ENCODE measurements at regions not wholly inside any gene's neighbourhood (a gene's known extent, or its start where the extent isn't known, plus 50 kb on each side); places are given as distances from the start of the nearest gene placed in this dataset.
"Not testable (repeated sequence)": the region's sequence is repeated elsewhere in the genome, so short reads cannot be mapped to it uniquely, and the experiment has no call there.

GRCh38 chr5:101535626-101536025 lies 632.5 kb upstream of the ST8SIA4 start:
- H3K27ac Mint-ChIP-seq = no peak overlapping the region

GRCh38 chr5:101534491-101535110 lies 631.5 kb upstream of the ST8SIA4 start:
- peaks cover 52% of the 10 kb centered on the region for H3K9me3 Mint-ChIP-seq
- H3K27ac Mint-ChIP-seq = no peak overlapping the region
- H3K4me3 Mint-ChIP-seq = no peak overlapping the region
- H3K36me3 Mint-ChIP-seq (ENCODE audit: low read depth) = peaks cover 6% of the 10 kb centered on the region; the same call in 1 of the 2 replicates
- no peaks in the 10 kb centered on the region for H3K27me3 Mint-ChIP-seq (ENCODE audit: insufficient read depth)
- H3K4me1 Mint-ChIP-seq (ENCODE audit: low read depth) = no peaks in the 10 kb centered on the region
- DNase-seq = no peak
- no peak for TF ChIP-seq CTCF (IDR thresholded peaks at IDR 0.05)

More at GRCh38 chr5:101535626-101536025, 632.5 kb upstream of the ST8SIA4 start:
- Mint-ChIP-seq H3K36me3 (ENCODE audit: low read depth) (peaks cover 6% of the 10 kb centered on the region; the same call in 1 of the 2 replicates), H3K4me1 (ENCODE audit: low read depth) (no peaks in the 10 kb centered on the region), H3K27me3 (ENCODE audit: insufficient read depth) (no peaks in the 10 kb centered on the region), H3K9me3 (peaks cover 45% of the 10 kb centered on the region), H3K4me3 (no peak overlapping the region)
- DNase-seq = no peak
- TF ChIP-seq CTCF (IDR thresholded peaks at IDR 0.05) = no peak

GRCh38 chr5:101532430-101532829 lies 629.3 kb upstream of the ST8SIA4 start:
- no peaks in the 10 kb centered on the region for H3K4me1 Mint-ChIP-seq (ENCODE audit: low read depth)
- H3K4me3 Mint-ChIP-seq = no peak overlapping the region

GRCh38 chr5:101531026-101531425 lies 627.9 kb upstream of the ST8SIA4 start:
- no peak for TF ChIP-seq CTCF (IDR thresholded peaks at IDR 0.05)
- Mint-ChIP-seq H3K27me3 (ENCODE audit: insufficient read depth) (no peaks in the 10 kb centered on the region), H3K4me3 (no peak overlapping the region), H3K36me3 (ENCODE audit: low read depth) (peaks cover 11% of the 10 kb centered on the region; the same call in 1 of the 2 replicates), H3K9me3 (peaks cover 61% of the 10 kb centered on the region), H3K27ac (no peak overlapping the region), H3K4me1 (ENCODE audit: low read depth) (no peaks in the 10 kb centered on the region)
- no peak for DNase-seq

More at GRCh38 chr5:101532430-101532829, 629.3 kb upstream of the ST8SIA4 start:
- Mint-ChIP-seq H3K36me3 (ENCODE audit: low read depth) (peaks cover 11% of the 10 kb centered on the region; the same call in 1 of the 2 replicates), H3K9me3 (peaks cover 51% of the 10 kb centered on the region), H3K27me3 (ENCODE audit: insufficient read depth) (no peaks in the 10 kb centered on the region), H3K27ac (no peak overlapping the region)
- no peak for DNase-seq
- TF ChIP-seq CTCF (IDR thresholded peaks at IDR 0.05) = no peak

GRCh38 chr5:101529094-101529493 lies 626.0 kb upstream of the ST8SIA4 start:
- DNase-seq; H3K4me3 Mint-ChIP-seq; H3K27ac Mint-ChIP-seq; H3K27me3 Mint-ChIP-seq (ENCODE audit: insufficient read depth); H3K4me1 Mint-ChIP-seq (ENCODE audit: low read depth): not testable (repeated sequence)
- Mint-ChIP-seq H3K36me3 (ENCODE audit: low read depth) (peaks cover 11% of the 10 kb centered on the region; the same call in 1 of the 2 replicates), H3K9me3 (peaks cover 59% of the 10 kb centered on the region)

GRCh38 chr5:101520417-101520816 lies 617.3 kb upstream of the ST8SIA4 start:
- Mint-ChIP-seq H3K4me3 (no peak overlapping the region), H3K9me3 (peaks cover 22% of the 10 kb centered on the region), H3K36me3 (ENCODE audit: low read depth) (no peaks in the 10 kb centered on the region; the same call in 1 of the 2 replicates), H3K27ac (no peak overlapping the region), H3K27me3 (ENCODE audit: insufficient read depth) (no peaks in the 10 kb centered on the region), H3K4me1 (ENCODE audit: low read depth) (no peaks in the 10 kb centered on the region)
- no peak for DNase-seq
- no peak for TF ChIP-seq CTCF (IDR thresholded peaks at IDR 0.05)
